PC-3 (cell line): ENCODE measurements at regions not wholly inside any gene's neighbourhood (a gene's known extent, or its start where the extent isn't known, plus 50 kb on each side); places are given as distances from the start of the nearest gene placed in this dataset.

Source experiments
- EZH2 ChIP-seq: fragments of 300-600 bp; sonication (generic); IDR thresholded peaks from one replicate; pipeline ENCODE4 v1.6.1; 2017; ENCODE audit warnings: antibody characterized with exemption, mild to moderate bottlenecking, low read length; ENCODE audit not compliant: unreplicated experiment
- TF ChIP-seq, protein P1 (sequence below): fragments of 300-600 bp; sonication (generic); conservative IDR thresholded peaks from 2 replicates; pipeline ENCODE4 v1.5.1; 2017; ENCODE audit warnings: antibody characterized with exemption, low read depth, mild to moderate bottlenecking, low read length

DNA sequence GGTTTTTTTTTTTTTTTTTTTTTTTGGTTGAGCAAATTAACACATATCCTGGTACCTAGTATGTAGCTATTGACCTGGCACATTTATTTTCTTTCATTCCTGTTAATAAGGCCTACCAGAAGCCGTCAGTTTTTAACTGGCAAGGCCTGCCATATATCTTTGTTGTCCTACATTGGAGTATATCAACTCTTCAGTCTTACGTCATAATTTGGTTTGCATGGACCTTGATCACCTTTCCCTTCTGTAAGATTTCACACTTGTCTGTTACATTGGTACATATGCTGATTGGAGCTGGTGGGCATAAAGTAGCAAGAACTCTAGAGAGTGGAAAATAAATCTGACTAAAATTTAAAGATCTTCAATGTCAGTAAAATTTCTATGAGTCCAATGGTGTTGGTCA lies 1658.0 kb downstream of the C4orf33 start:
- TF ChIP-seq, protein P1, sequence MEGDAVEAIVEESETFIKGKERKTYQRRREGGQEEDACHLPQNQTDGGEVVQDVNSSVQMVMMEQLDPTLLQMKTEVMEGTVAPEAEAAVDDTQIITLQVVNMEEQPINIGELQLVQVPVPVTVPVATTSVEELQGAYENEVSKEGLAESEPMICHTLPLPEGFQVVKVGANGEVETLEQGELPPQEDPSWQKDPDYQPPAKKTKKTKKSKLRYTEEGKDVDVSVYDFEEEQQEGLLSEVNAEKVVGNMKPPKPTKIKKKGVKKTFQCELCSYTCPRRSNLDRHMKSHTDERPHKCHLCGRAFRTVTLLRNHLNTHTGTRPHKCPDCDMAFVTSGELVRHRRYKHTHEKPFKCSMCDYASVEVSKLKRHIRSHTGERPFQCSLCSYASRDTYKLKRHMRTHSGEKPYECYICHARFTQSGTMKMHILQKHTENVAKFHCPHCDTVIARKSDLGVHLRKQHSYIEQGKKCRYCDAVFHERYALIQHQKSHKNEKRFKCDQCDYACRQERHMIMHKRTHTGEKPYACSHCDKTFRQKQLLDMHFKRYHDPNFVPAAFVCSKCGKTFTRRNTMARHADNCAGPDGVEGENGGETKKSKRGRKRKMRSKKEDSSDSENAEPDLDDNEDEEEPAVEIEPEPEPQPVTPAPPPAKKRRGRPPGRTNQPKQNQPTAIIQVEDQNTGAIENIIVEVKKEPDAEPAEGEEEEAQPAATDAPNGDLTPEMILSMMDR: no peak
- TF ChIP-seq EZH2: no peak
